Lung microvascular endothelial cell (primary cell): ENCODE measurements at regions not wholly inside any gene's neighbourhood (a gene's known extent, or its start where the extent isn't known, plus 50 kb on each side); places are given as distances from the start of the nearest gene placed in this dataset.

Experiments
- DNase-seq, 2 donors: peaks; one replicate each; pipeline versions ENCODE4 v3.0.0 to v3.0.0-alpha.2; 2010; ENCODE audit warnings: low read depth in 2 of 2

GRCh38 chr16:51916231-51916630, 630.7 kb downstream of the TOX3 start:
- DNase-seq: no peak

- DNase-seq: no peak
These were observed 639.3 kb downstream of the TOX3 start for GRCh38 chr16:51907680-51908079.

GRCh38 chr16:51900221-51900780, 646.6 kb downstream of the TOX3 start:
- DNase-seq: no peak

- peak; percentile 51 to 53 for DNase-seq
These were observed 648.1 kb downstream of the TOX3 start for GRCh38 chr16:51898872-51899271.

DNA sequence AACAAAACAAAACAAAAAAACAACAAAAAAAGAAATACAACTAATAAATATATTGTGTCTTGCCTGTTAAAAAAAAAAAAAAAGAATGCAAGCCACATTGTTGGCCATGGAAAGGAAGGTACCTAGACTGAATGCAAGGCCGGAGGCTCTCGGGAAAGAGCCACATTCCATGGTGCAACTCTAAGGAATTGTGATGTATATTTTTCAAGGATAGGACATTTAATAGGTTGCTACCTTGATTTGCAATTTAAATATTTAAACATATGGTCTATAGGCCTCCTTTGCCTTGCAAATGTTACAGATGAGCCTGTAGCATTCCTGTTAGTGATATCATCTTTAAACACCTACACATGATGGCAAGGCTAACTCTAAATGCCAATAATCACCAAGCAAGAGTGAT, 650.9 kb downstream of the TOX3 start:
- DNase-seq: no peak

- DNase-seq: no peak
These were observed 654.5 kb downstream of the TOX3 start for GRCh38 chr16:51892293-51893007.

GRCh38 chr16:51888534-51888933, 658.4 kb downstream of the TOX3 start:
- no peak for DNase-seq

DNA sequence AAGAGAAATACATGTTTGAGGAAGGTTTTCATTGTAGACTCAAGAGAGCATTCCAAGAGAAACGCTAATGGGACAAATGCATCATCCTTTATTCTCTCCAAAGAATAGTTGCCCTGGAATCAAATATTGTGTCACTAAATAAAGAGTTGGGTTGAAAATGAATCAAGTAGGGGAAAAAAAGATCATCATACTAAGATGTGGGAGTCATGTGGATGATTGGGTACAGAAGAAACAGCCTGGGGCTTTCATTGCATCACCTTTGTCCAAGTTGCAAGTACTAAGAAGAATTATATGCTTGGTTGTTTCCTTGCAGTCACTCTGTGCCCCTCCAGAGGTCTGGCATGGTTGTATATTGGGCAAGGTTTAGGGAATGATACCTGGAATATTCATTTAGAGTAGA, 658.9 kb downstream of the TOX3 start:
- DNase-seq: no peak

DNA sequence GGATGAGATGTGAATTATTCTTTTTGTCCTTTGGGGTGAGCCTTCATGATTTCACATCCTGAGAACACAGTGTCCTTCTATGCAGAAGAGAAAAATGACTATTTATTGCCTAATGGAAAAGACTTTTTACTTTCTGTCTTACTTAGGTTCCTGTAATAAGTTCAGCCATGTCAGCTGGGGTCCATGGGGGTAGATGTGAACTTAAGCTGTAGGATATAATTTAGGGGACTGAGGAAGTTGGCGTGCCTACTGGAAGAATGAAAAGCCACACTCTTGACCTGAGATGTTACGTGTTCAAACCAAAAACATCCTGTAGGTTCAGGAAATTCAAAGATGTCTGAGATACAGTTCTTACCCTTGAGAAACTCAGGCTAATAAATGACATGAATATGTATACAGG, 660.5 kb downstream of the TOX3 start:
- DNase-seq: peak in 1 of 2 donors; percentile 65

GRCh38 chr16:51884773-51885172, 662.2 kb downstream of the TOX3 start:
- no peak for DNase-seq

DNA sequence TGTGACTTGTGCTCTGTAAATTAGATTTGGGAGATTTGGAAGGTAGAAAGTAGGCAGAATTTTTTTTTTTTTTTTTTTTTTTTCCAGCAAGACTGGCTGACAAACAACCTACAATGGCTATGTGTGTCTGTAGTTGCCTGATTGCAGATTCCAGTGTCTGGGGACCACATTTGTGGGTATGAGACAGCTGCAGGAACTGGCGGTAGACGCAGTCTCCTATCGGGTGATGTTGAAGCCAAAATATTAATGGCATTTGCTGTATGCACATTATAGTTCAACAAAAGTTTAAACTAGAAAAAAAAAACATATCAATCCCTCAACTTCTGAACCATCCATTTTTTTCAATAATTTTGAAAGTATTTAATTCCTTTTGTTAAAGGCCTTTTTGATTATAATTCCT, 665.2 kb downstream of the TOX3 start:
- no peak for DNase-seq

GRCh38 chr16:51880776-51881175, 666.2 kb downstream of the TOX3 start:
- peak; percentile 26 to 81 for DNase-seq

GRCh38 chr16:51877686-51878085, 669.3 kb downstream of the TOX3 start:
- DNase-seq: no peak

GRCh38 chr16:51876934-51877333, 670.0 kb downstream of the TOX3 start:
- no peak for DNase-seq

- no peak for DNase-seq
These were observed 670.4 kb downstream of the TOX3 start for GRCh38 chr16:51876601-51876875.

DNA sequence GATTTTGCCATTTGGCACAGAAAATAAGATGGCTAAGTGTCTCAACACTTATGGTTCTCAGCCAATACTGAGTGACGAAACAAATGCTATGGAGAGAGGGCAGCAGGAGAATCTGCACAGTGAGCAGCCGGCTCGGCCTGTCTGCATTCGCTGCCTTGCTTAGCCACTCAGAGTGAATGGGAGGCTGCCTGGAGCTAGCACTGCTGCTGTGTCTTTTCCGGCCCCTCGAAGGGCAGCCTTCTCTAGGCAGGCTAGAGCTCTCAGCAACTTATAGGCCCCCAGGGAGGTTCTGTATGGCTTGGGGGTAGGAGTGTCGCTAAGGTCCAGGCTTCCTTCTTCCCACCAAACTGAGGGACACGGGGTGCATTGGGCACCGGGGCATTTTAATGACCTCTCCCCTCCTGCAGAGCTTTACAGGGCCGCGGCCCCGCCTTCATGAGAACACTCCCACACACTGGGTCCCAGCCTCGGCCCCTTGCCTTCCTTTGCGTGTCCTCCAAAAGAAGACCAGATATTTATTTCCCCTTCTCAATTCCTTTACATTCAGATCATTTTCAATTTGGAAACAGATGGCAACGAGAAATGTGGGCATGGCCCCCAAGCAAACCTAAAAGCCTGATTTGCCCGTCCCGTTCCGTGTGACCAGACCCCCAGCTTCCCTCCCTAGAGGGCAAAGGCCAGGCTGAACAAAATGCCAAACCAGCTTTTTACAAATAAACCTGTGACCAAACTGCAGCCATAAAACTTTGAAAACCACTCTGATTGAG, 670.9 kb downstream of the TOX3 start:
- no peak for DNase-seq

DNA sequence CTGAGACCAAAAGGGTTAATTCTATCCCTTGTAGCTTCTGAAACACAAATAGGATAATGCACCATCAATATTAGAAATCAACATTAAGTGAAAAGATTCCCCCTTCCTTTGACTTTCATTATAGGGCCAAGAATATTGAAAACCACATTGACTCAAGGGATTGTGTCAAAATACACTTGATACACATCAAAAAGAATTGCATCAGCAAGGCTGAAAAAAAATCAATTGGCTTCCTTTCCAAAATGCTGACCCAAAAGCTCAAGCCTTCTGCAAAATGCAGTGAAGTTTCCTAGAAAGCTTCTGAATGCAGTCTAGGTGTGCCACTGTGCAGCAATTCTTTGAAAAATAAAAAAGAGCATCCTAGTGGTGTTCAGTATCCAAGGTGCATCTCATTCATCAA, 674.4 kb downstream of the TOX3 start:
- DNase-seq: no peak

DNA sequence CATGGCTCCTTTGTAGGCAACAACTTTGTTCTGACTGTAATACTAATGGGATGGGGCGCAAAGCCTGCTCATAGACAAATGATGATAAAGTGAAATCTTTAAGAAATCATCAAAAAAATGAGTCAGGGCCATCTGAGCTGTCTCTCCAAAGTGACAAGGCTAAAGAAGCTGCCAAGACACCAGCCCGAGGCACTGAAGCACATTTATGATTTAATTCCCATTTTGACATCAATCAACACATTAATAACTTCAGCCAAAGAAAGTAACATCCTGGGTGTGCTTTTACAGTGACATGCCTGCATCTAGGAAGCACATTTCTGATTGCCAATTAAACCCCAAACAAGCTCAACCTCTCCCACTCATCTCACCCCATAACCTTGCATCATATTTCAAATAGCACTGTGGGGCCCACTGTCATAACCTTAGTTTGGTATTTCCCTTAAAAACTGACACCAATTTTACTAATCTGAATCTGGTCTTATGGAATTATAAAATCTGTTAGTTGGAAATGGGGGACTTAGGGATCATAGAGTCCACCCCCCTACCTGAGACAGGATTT, 676.6 kb downstream of the TOX3 start:
- DNase-seq: no peak

DNA sequence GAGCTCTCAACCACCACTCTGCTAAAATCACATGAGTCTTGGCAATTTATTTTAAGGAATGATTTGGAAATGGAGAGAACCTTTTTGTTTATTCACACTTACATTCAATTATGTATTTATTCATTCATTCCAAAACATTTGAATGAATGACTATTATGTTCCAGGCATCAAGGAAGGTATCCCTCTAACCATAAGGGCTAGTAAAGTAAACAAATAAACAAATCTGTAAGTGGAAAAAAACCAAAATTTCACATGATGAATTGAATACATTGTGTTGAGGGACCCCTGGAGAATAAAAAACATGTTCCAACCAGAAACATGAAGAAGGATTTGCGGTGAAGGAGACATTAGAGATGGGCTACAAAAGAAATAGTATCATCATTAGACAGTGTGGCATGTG, 677.8 kb downstream of the TOX3 start:
- no peak for DNase-seq

DNA sequence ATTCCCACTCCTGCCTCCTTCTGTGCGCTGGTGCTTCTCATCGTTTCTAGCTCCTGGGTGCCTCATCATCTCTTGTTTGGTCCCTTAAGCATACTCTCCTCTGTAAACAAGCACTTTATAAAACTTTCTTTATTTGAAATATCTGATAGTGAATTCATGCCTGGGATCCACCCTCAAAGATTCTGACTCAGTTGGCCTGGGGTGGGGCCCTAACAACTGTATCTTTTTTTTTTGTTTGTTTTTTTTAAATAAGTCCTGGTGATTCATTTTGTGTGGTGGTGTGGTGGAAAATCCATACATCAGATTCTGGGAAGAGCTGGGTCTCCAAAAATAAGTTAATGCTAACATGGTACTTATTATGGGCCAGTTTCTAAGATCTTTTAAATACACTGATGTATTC, 678.3 kb downstream of the TOX3 start:
- DNase-seq: no peak

DNA sequence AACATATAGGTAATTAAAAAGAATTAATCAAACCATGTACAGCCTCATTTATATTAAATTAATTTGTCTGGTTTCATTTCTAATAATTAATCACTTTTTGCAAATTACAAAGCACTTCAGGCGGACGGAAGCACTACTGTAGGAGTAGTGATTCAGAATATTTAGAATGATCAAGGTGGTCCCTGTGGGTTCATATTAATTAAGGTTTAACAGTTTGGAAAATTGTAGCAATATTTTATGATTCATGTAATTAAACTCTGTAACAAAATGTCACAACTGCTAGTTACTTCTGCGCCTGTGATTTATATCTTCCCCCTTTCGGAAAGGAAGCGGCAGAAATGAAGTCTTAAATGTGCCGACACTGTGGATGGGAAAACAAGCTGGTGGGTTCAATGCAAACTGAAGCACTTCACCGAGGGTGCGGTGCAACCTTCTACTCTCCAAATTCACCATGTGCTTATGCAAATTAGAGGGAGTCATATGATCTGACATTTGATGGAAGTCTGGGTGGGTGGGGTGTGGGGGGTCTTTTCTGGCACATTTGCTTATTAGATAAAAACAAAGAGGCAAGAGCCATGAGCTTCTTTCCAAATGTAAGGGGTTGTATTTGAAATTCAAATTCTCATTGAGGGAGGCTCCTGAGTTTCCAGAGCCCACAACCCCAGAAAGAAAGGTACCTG, 679.4 kb downstream of the TOX3 start:
- no peak for DNase-seq

- no peak for DNase-seq
These were observed 682.4 kb downstream of the TOX3 start for GRCh38 chr16:51864575-51864974.
